GM12878 (cell line): ENCODE measurements at regions not wholly inside any gene's neighbourhood (a gene's known extent, or its start where the extent isn't known, plus 50 kb on each side); places are given as distances from the start of the nearest gene placed in this dataset.

ENCODE experiments used
- ATAC-seq: fragments of 200-7000 bp; cut with Tn5 transposase; 3 replicates; pipeline ENCODE4 v1.9.1; 2020; ENCODE audit warnings: mild to moderate bottlenecking, moderate library complexity
- BruUV-seq: library from RNA; stranded (reverse); fragments of 400-500 nt; replicated peaks from 2 replicates; lab custom pipeline; 2021; lab: Mats Ljungman, UMichigan
- CTCF ChIA-PET: fragments of 300-600 bp; sonication (Branson Sonifier 250); formaldehyde crosslinking; extraction: SDS; loops from one replicate; lab custom pipeline; 2021; ENCODE audit warnings: inconsistent platforms; lab: Yijun Ruan, JAX
- POLR2A ChIA-PET: fragments of 350-600 bp; formaldehyde crosslinking; extraction: SDS; loops from one replicate; lab custom pipeline; 2021; ENCODE audit warnings: inconsistent platforms; lab: Charles Lee
- RAD21 ChIA-PET: fragments of 300-600 bp; sonication (Branson Sonifier 250); formaldehyde crosslinking; loops from one replicate; lab custom pipeline; 2023; ENCODE audit warnings: antibody characterized with exemption; ENCODE audit not compliant: unreplicated experiment; lab: Charles Lee
- SMC1A ChIA-PET: fragments of 300-600 bp; sonication (Branson Sonifier 250); formaldehyde crosslinking; loops from one replicate; lab custom pipeline; 2023; ENCODE audit not compliant: unreplicated experiment, uncharacterized antibody; lab: Charles Lee
- DNase-seq: peaks from one replicate; pipeline ENCODE4 v3.0.0-alpha.2; 2011; ENCODE audit warnings: low read depth, low spot score
- FAIRE-seq: peaks from 3 replicates; lab custom pipeline; 2011; peaks lifted over from hg19 to GRCh38; lab: Jason Lieb, UNC
- H2AFZ ChIP-seq: 2 replicates; pipeline ENCODE4 v1.6.0; 2011; ENCODE audit warnings: low read depth, low read length, control low read depth; ENCODE audit not compliant: control insufficient read depth
- H3K27ac ChIP-seq: 2 replicates; pipeline ENCODE4 v1.5.1; 2011; ENCODE audit warnings: control low read depth; ENCODE audit not compliant: control insufficient read depth, insufficient read depth
- H3K27me3 ChIP-seq, 2 experiments: replicated peaks in 1 of 2; 2 replicates each; pipeline versions ENCODE4 v1.6.0 to v1.6.1; 2011; ENCODE audit warnings: low read length in 1 of 2; ENCODE audit not compliant: control insufficient read depth in 2 of 2, insufficient read depth in 2 of 2
- H3K36me3 ChIP-seq, 2 experiments: 2 replicates each; pipeline ENCODE4 v1.5.1; 2011; ENCODE audit warnings: low read length in 1 of 2; ENCODE audit not compliant: control insufficient read depth in 2 of 2, insufficient read depth in 2 of 2
- H3K4me1 ChIP-seq: 2 replicates; pipeline ENCODE4 v1.6.1; 2011; ENCODE audit warnings: mild to moderate bottlenecking, low read length, moderate library complexity, mixed read lengths; ENCODE audit not compliant: control insufficient read depth, insufficient read depth
- H3K4me2 ChIP-seq: 2 replicates; pipeline ENCODE4 v1.6.0; 2011; ENCODE audit warnings: control low read depth; ENCODE audit not compliant: control insufficient read depth, insufficient read depth
- H3K4me3 ChIP-seq: fragments of 200-600 bp; sonication (generic); 2 replicates; pipeline ENCODE4 v1.5.1; 2016
- H3K79me2 ChIP-seq: 2 replicates; pipeline ENCODE4 v1.6.0; 2011; ENCODE audit warnings: low read length; ENCODE audit not compliant: control insufficient read depth, insufficient read depth
- H3K9ac ChIP-seq: 2 replicates; pipeline ENCODE4 v1.8.0; 2011; ENCODE audit warnings: low read length, control low read depth, mixed read lengths; ENCODE audit not compliant: control insufficient read depth, insufficient read depth
- H3K9me3 ChIP-seq: replicated peaks from 3 replicates; pipeline ENCODE4 v1.5.1; 2011; ENCODE audit warnings: mild to moderate bottlenecking, low read length; ENCODE audit not compliant: control insufficient read depth, insufficient read depth
- H4K20me1 ChIP-seq: 2 replicates; pipeline ENCODE4 v1.6.0; 2011; ENCODE audit not compliant: control insufficient read depth, insufficient read depth
- ATF2 ChIP-seq: IDR thresholded peaks from 2 replicates; pipeline ENCODE4 v1.6.1; 2012; ENCODE audit warnings: low read length, inconsistent platforms
- ATF7 ChIP-seq: fragments of 450-650 bp; IDR thresholded peaks from 2 replicates; pipeline ENCODE4 v1.6.1; 2016; ENCODE audit warnings: low read depth, mild to moderate bottlenecking
- BMI1 ChIP-seq: fragments of 450-650 bp; IDR thresholded peaks from 2 replicates; pipeline ENCODE4 v1.6.1; 2016; ENCODE audit warnings: mild to moderate bottlenecking, moderate library complexity, borderline replicate concordance
- CBX5 ChIP-seq: sonication (generic); IDR thresholded peaks from 2 replicates; pipeline ENCODE4 v1.6.1; 2016; ENCODE audit warnings: low read depth, moderate library complexity, mild to moderate bottlenecking, inconsistent platforms
- CHD4 ChIP-seq: fragments of 200-600 bp; sonication (generic); IDR thresholded peaks from 2 replicates; pipeline ENCODE4 v1.6.1; 2016; ENCODE audit warnings: mild to moderate bottlenecking
- CTCF ChIP-seq, 3 experiments: IDR thresholded peaks in 2 of 3; conservative IDR thresholded peaks in 1 of 3; 2 replicates each; pipeline ENCODE4 v1.5.1; 2011; ENCODE audit warnings: low read depth in 3 of 3, low read length in 3 of 3, mild to moderate bottlenecking in 3 of 3, control low read depth in 2 of 3, moderate library complexity in 2 of 3, inconsistent platforms in 1 of 3, mixed read lengths in 1 of 3; ENCODE audit not compliant: control insufficient read depth in 2 of 3, insufficient read depth in 1 of 3; ENCODE audit errors: extremely low read depth in 1 of 3
- E2F4 ChIP-seq: IDR thresholded peaks from 2 replicates; pipeline ENCODE4 v1.6.1; 2012; ENCODE audit warnings: low read depth, low read length, improper control_type of control experiment
- FOXM1 ChIP-seq: IDR thresholded peaks from 2 replicates; pipeline ENCODE4 v1.6.1; 2012; ENCODE audit warnings: low read depth, mild to moderate bottlenecking, inconsistent platforms, low read length, moderate library complexity
- NBN ChIP-seq: fragments of 450-650 bp; IDR thresholded peaks from 2 replicates; pipeline ENCODE4 v1.6.1; 2016
- RELA ChIP-seq: fragments of 450-650 bp; IDR thresholded peaks from 2 replicates; pipeline ENCODE4 v1.8.0; 2014; ENCODE audit warnings: borderline replicate concordance; ENCODE audit not compliant: partially characterized antibody
- SMAD1 ChIP-seq: fragments of 450-650 bp; IDR thresholded peaks from 2 replicates; pipeline ENCODE4 v1.6.1; 2018; ENCODE audit warnings: mild to moderate bottlenecking, low read depth; ENCODE audit not compliant: partially characterized antibody
- TCF7 ChIP-seq: IDR thresholded peaks from 2 replicates; pipeline ENCODE4 v1.6.1; 2014; ENCODE audit warnings: antibody characterized with exemption, borderline replicate concordance
- WGBS: methylation state at CpG from one replicate; pipeline ENCODE4 v1.1.6; 2016; ENCODE audit warnings: low lambda C conversion rate; ENCODE audit not compliant: insufficient replicate concordance, insufficient coverage; ENCODE audit errors: missing lambda C conversion rate; 5-methylcytosine and 5-hydroxymethylcytosine counted together
- in situ Hi-C: fragments of 300-500 bp; cut with MboI; formaldehyde crosslinking; loops from 9 replicates; pipeline ENCODE4 v1.14.3; 2018; ENCODE audit warnings: mixed read lengths
- intact Hi-C: fragments of 100-400 bp; cut with micrococcal nuclease; formaldehyde crosslinking; loops from one replicate; pipeline ENCODE4 v1.14.2; 2022; ENCODE audit not compliant: unreplicated experiment

DNA sequence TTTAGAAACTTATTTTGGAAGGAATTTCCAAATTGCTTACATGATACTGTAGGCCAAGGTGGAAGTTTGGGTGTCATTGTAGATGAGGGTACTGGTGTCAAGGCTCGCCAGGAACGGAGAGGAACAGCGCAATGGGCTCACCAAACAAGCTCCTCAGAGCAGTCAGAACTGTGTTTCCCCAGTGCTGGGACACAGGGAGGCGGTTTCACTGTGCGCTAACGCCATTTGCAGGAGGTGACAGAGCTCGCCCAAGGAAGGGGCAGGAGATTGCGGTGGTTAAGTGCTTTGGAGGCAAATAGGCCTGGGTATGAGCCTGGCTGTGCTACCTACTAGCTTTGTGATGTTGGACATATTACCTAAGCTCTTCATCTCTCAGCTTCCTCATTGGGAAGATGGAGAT, 57.3 kb downstream of the HHEX start:
- H3K79me2 ChIP-seq, result no peaks in the 10 kb centered on the region
- no peak overlapping the region for H3K27ac ChIP-seq
- no peak overlapping the region for H3K4me2 ChIP-seq
- ATAC-seq (no peak), DNase-seq (no peak)
- 70% methylated on average over 8 of the region's 8 CpGs for WGBS
- no peak overlapping the region for H3K4me3 ChIP-seq
- TF ChIP-seq RELA, result no peak
- TF ChIP-seq E2F4, result no peak
- no peak for TF ChIP-seq NBN
- no peak for TF ChIP-seq CTCF (IDR thresholded peaks at IDR 0.05 in 2 of 3, conservative IDR thresholded peaks at IDR 0.05 in 1 of 3; ENCODE audit: control insufficient read depth in 2 of 3, extremely low read depth in 1 of 3, insufficient read depth in 1 of 3, low read depth in 3 of 3, low read length in 3 of 3)
- TF ChIP-seq SMAD1, result no peak
- TF ChIP-seq ATF2, result no peak
- TF ChIP-seq FOXM1, result no peak
- TF ChIP-seq CHD4, result no peak
- no peak for TF ChIP-seq BMI1
- no peak for TF ChIP-seq TCF7
- TF ChIP-seq CBX5, result no peak
- TF ChIP-seq ATF7, result no peak
- TF ChIP-seq, all 136 proteins: peak for 0
- no peaks in the 10 kb centered on the region for H3K36me3 ChIP-seq
- intact Hi-C loops (no loop called here), in situ Hi-C loops (no loop called here)
- FAIRE-seq, result no peak
- BruUV-seq, result no TSS peak
- H2AFZ ChIP-seq, result no peak overlapping the region
- no peak overlapping the region for H3K9ac ChIP-seq
- ChIA-PET CTCF (interaction anchor here (0.6 to 1.6 kb wide), 3 partner anchors 10 to 96 kb away, joined by 3 to 7 read pairs (median 4); no protein-coding TSS in a partner anchor), RAD21 (interaction anchor here (1.6 kb wide), 1 partner anchor 9 kb away, joined by 4 read pairs; no protein-coding TSS in a partner anchor), SMC1A (interaction anchor here (1.2 to 3.8 kb wide), 2 partner anchors 9 to 22 kb away, joined by 3 to 19 read pairs; no protein-coding TSS in a partner anchor), POLR2A (interaction anchor here (2.1 kb wide), 1 partner anchor 9 kb away, joined by 7 read pairs; no protein-coding TSS in a partner anchor)
- H4K20me1 ChIP-seq, result no peaks in the 10 kb centered on the region
- H3K4me1 ChIP-seq, result peaks cover 22% of the 10 kb centered on the region
- no peaks in the 10 kb centered on the region; the same call in 2 of the 3 replicates for H3K9me3 ChIP-seq
- no peaks in the 10 kb centered on the region; a peak in 3 of 4 replicates for H3K27me3 ChIP-seq
